HCT116 (cell line): ENCODE measurements at regions not wholly inside any gene's neighbourhood (a gene's known extent, or its start where the extent isn't known, plus 50 kb on each side); places are given as distances from the start of the nearest gene placed in this dataset.

Experiments used
- ATF3 ChIP-seq: IDR thresholded peaks from 2 replicates; pipeline ENCODE4 v1.6.1; 2012
- CTCF ChIP-seq, 3 experiments: fragments of 200-600 bp in 1 of 3; sonication (generic) in 1 of 3; IDR thresholded peaks in 2 of 3; conservative IDR thresholded peaks in 1 of 3; 2 replicates each; pipeline ENCODE4 v1.5.1; 2012 to 2017; ENCODE audit warnings: low read depth in 2 of 3, low read length in 2 of 3, antibody characterized with exemption in 1 of 3, borderline replicate concordance in 1 of 3, control low read depth in 1 of 3, mild to moderate bottlenecking in 1 of 3, mixed read lengths in 1 of 3, mixed run types in 1 of 3, moderate library complexity in 1 of 3; ENCODE audit not compliant: insufficient read depth in 1 of 3
- EZH2 ChIP-seq: fragments of 200-600 bp; sonication (generic); IDR thresholded peaks from 2 replicates; pipeline ENCODE4 v1.6.1; 2017; ENCODE audit warnings: antibody characterized with exemption, mixed run types
- EZH2phosphoT487 ChIP-seq: fragments of 200-600 bp; IDR thresholded peaks from 2 replicates; pipeline ENCODE4 v1.6.1; 2018; ENCODE audit warnings: antibody characterized with exemption, borderline replicate concordance
- JUND ChIP-seq: IDR thresholded peaks from 2 replicates; pipeline ENCODE4 v1.6.1; 2012
- POLR2A ChIP-seq: IDR thresholded peaks from 2 replicates; pipeline ENCODE4 v1.7.0; 2011; ENCODE audit warnings: borderline replicate concordance; ENCODE audit not compliant: insufficient read depth, insufficient read length; ENCODE audit errors: extremely low read depth
- POLR2AphosphoS5 ChIP-seq: IDR thresholded peaks from 2 replicates; pipeline ENCODE4 v1.6.1; 2011; ENCODE audit warnings: mild to moderate bottlenecking, low read depth, low read length, moderate library complexity
- REST ChIP-seq: IDR thresholded peaks from 2 replicates; pipeline ENCODE4 v1.6.1; 2012; ENCODE audit warnings: low read depth
- SIN3A ChIP-seq: IDR thresholded peaks from 2 replicates; pipeline ENCODE4 v1.6.1; 2012; ENCODE audit warnings: low read depth
- SP1 ChIP-seq: IDR thresholded peaks from 2 replicates; pipeline ENCODE4 v1.6.1; 2012; ENCODE audit warnings: low read depth
- YY1 ChIP-seq: IDR thresholded peaks from 2 replicates; pipeline ENCODE4 v1.6.1; 2011; ENCODE audit warnings: low read length, low read depth, moderate library complexity, mild to moderate bottlenecking; ENCODE audit not compliant: insufficient replicate concordance; ENCODE audit errors: extremely low read depth
- ZFX ChIP-seq: fragments of 450-650 bp; IDR thresholded peaks from 2 replicates; pipeline ENCODE4 v1.6.1; 2017
- ZNF274 ChIP-seq: fragments of 200-500 bp; sonication (Bioruptor generic); IDR thresholded peaks from 2 replicates; pipeline ENCODE4 v1.6.1; 2014; ENCODE audit warnings: mild to moderate bottlenecking, low read depth, low read length, inconsistent platforms

- TF ChIP-seq CTCF (IDR thresholded peaks at IDR 0.05 in 2 of 3, conservative IDR thresholded peaks at IDR 0.05 in 1 of 3; ENCODE audit: borderline replicate concordance in 1 of 3, insufficient read depth in 1 of 3, low read depth in 2 of 3, low read length in 2 of 3) = no peak
- no peak for TF ChIP-seq YY1
- no peak for TF ChIP-seq SIN3A
- no peak for TF ChIP-seq ZFX
- TF ChIP-seq POLR2A = no peak
- TF ChIP-seq SP1 = no peak
- no peak for TF ChIP-seq REST
- no peak for TF ChIP-seq ZNF274
- TF ChIP-seq JUND = no peak
- TF ChIP-seq ATF3 = no peak
- TF ChIP-seq POLR2AphosphoS5 = no peak
- TF ChIP-seq EZH2phosphoT487 = no peak
- TF ChIP-seq EZH2 = no peak
Measured at GRCh38 chr1:105636052-105636451, 1420.4 kb upstream of the PRMT6 start.
